C4-2B (cell line): ENCODE measurements at regions not wholly inside any gene's neighbourhood (a gene's known extent, or its start where the extent isn't known, plus 50 kb on each side); places are given as distances from the start of the nearest gene placed in this dataset.

Experiments
- CTCF ChIP-seq: fragments of 450-650 bp; conservative IDR thresholded peaks from 2 replicates; pipeline ENCODE4 v1.5.1; 2017; ENCODE audit warnings: mild to moderate bottlenecking
- ZFX ChIP-seq: fragments of 450-650 bp; IDR thresholded peaks from 2 replicates; pipeline ENCODE4 v1.6.1; 2017

GRCh38 chr1:235027862-235028250 lies 100.8 kb downstream of the TOMM20 start:
- TF ChIP-seq CTCF = no peak
- TF ChIP-seq ZFX = no peak
